Keratinocyte (primary cell): ENCODE measurements at regions not wholly inside any gene's neighbourhood (a gene's known extent, or its start where the extent isn't known, plus 50 kb on each side); places are given as distances from the start of the nearest gene placed in this dataset.

Source experiments
- DNase-seq: peaks from one replicate; pipeline ENCODE4 v3.0.0-alpha.2; 2011; ENCODE audit warnings: low read depth, missing footprints, low spot score
- FAIRE-seq: peaks from 2 replicates; lab custom pipeline; 2011; peaks lifted over from hg19 to GRCh38; lab: Jason Lieb, UNC
- H2AFZ ChIP-seq: 2 replicates; pipeline ENCODE4 v1.6.0; 2012; ENCODE audit warnings: low read length, control low read depth, inconsistent platforms; ENCODE audit not compliant: control insufficient read depth
- H3K27ac ChIP-seq: 2 replicates; pipeline ENCODE4 v1.5.1; 2011; ENCODE audit warnings: low read length; ENCODE audit not compliant: control insufficient read depth, insufficient read depth
- H3K27me3 ChIP-seq: 3 replicates; pipeline ENCODE4 v1.6.0; 2011; ENCODE audit warnings: low read length; ENCODE audit not compliant: control insufficient read depth, insufficient read depth; ENCODE audit errors: extremely low read depth
- H3K36me3 ChIP-seq, 2 experiments: 2 replicates in 1 of 2; 3 replicates in 1 of 2; pipeline ENCODE4 v1.5.1; 2011; ENCODE audit warnings: low read length in 2 of 2, mild to moderate bottlenecking in 1 of 2; ENCODE audit not compliant: control insufficient read depth in 2 of 2, insufficient read depth in 2 of 2; ENCODE audit errors: extremely low read depth in 1 of 2
- H3K4me1 ChIP-seq: 3 replicates; pipeline ENCODE4 v1.5.1; 2011; ENCODE audit warnings: low read length; ENCODE audit not compliant: control insufficient read depth, insufficient read depth; ENCODE audit errors: extremely low read depth
- H3K4me2 ChIP-seq: 3 replicates; pipeline ENCODE4 v1.6.0; 2011; ENCODE audit warnings: low read depth, low read length; ENCODE audit not compliant: control insufficient read depth, insufficient read depth; ENCODE audit errors: extremely low read depth
- H3K4me3 ChIP-seq, 3 experiments: fragments of 200-600 bp in 1 of 3; sonication (generic) in 1 of 3; 2 replicates in 2 of 3; 3 replicates in 1 of 3; pipeline ENCODE4 v1.5.1; 2011 to 2016; ENCODE audit warnings: low read length in 3 of 3, mild to moderate bottlenecking in 3 of 3, control low read depth in 2 of 3, inconsistent platforms in 1 of 3, low read depth in 1 of 3, mixed read lengths in 1 of 3, mixed run types in 1 of 3, moderate library complexity in 1 of 3; ENCODE audit not compliant: control insufficient read depth in 2 of 3, insufficient read depth in 2 of 3; ENCODE audit errors: extremely low read depth in 1 of 3
- H3K79me2 ChIP-seq: 2 replicates; pipeline ENCODE4 v1.6.0; 2012; ENCODE audit warnings: low read length; ENCODE audit not compliant: control insufficient read depth, insufficient read depth
- H3K9ac ChIP-seq: 3 replicates; pipeline ENCODE4 v1.6.0; 2011; ENCODE audit warnings: low read length; ENCODE audit not compliant: control insufficient read depth, insufficient read depth; ENCODE audit errors: extremely low read depth
- H3K9me1 ChIP-seq: 3 replicates; pipeline ENCODE4 v1.6.0; 2011; ENCODE audit warnings: low read length; ENCODE audit not compliant: control insufficient read depth, insufficient read depth; ENCODE audit errors: extremely low read depth
- H3K9me3 ChIP-seq: 2 replicates; pipeline ENCODE4 v1.5.1; 2012; ENCODE audit warnings: low read depth, low read length; ENCODE audit not compliant: control insufficient read depth
- H4K20me1 ChIP-seq: 3 replicates; pipeline ENCODE4 v1.6.0; 2011; ENCODE audit warnings: low read length; ENCODE audit not compliant: control insufficient read depth, insufficient read depth; ENCODE audit errors: extremely low read depth
- EZH2 ChIP-seq: IDR thresholded peaks from one replicate; pipeline ENCODE4 v1.6.1; 2012; ENCODE audit warnings: inconsistent platforms, mild to moderate bottlenecking, low read length, moderate library complexity
- dilution Hi-C: fragments of 300-500 bp; cut with MboI; formaldehyde crosslinking; loops from one replicate; pipeline ENCODE4 v1.7.0; 2020; ENCODE audit warnings: low sequenced_read_pairs; ENCODE audit not compliant: extremely low pct_ligation_motif_present
- TF ChIP-seq, protein P1 (sequence below), 3 experiments: IDR thresholded peaks in 1 of 3; conservative IDR thresholded peaks in 1 of 3; optimal IDR thresholded peaks in 1 of 3; 2 replicates in 2 of 3; 3 replicates in 1 of 3; pipeline versions ENCODE3 to v1.5.1; 2011; ENCODE audit warnings: low read length in 3 of 3, mild to moderate bottlenecking in 3 of 3, moderate library complexity in 2 of 3, control low read depth in 1 of 3, inconsistent platforms in 1 of 3; ENCODE audit not compliant: insufficient read depth in 2 of 3; ENCODE audit errors: extremely low read depth in 1 of 3

GRCh38 chr21:16517383-16517782 lies 787.6 kb downstream of the USP25 start:
- dilution Hi-C loops, result no loop called here
- H3K79me2 ChIP-seq, result no peaks in the 10 kb centered on the region
- H3K4me2 ChIP-seq, result no peak overlapping the region
- TF ChIP-seq, protein P1, sequence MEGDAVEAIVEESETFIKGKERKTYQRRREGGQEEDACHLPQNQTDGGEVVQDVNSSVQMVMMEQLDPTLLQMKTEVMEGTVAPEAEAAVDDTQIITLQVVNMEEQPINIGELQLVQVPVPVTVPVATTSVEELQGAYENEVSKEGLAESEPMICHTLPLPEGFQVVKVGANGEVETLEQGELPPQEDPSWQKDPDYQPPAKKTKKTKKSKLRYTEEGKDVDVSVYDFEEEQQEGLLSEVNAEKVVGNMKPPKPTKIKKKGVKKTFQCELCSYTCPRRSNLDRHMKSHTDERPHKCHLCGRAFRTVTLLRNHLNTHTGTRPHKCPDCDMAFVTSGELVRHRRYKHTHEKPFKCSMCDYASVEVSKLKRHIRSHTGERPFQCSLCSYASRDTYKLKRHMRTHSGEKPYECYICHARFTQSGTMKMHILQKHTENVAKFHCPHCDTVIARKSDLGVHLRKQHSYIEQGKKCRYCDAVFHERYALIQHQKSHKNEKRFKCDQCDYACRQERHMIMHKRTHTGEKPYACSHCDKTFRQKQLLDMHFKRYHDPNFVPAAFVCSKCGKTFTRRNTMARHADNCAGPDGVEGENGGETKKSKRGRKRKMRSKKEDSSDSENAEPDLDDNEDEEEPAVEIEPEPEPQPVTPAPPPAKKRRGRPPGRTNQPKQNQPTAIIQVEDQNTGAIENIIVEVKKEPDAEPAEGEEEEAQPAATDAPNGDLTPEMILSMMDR (optimal IDR thresholded peaks at IDR 0.05 in 1 of 3, IDR thresholded peaks at IDR 0.05 in 1 of 3, conservative IDR thresholded peaks at IDR 0.05 in 1 of 3; ENCODE audit: extremely low read depth in 1 of 3, insufficient read depth in 2 of 3, low read length in 3 of 3), result no peak
- TF ChIP-seq EZH2, result no peak
- no peak overlapping the region for H2AFZ ChIP-seq
- H3K27ac ChIP-seq, result no peak overlapping the region
- no peaks in the 10 kb centered on the region for H3K9me3 ChIP-seq
- DNase-seq (no peak), FAIRE-seq (no peak)
- H3K9ac ChIP-seq, result no peak overlapping the region
- H3K4me3 ChIP-seq, result no peak overlapping the region
- no peaks in the 10 kb centered on the region for H3K36me3 ChIP-seq
- no peaks in the 10 kb centered on the region for H4K20me1 ChIP-seq
- H3K27me3 ChIP-seq, result no peaks in the 10 kb centered on the region
- H3K4me1 ChIP-seq, result no peaks in the 10 kb centered on the region
- H3K9me1 ChIP-seq, result no peaks in the 10 kb centered on the region

DNA sequence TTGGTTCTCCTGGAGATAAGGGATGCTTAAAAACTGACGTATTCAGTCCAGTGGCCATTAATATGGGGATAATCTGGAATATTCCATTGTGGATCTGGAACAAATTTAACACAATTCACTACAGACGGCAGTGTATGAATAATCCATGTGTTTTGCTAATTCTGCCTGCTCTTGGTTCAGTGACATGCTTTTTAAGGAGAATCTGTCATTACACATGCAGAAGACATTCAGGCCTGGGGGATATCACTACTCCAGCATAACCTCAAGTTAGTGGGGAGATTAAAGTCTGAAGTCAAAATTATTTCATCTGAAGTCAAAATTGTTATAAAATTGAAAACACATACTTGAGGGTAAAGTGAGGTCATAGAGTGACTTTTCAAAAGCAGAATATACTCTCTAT lies 789.3 kb downstream of the USP25 start:
- no peaks in the 10 kb centered on the region for H3K36me3 ChIP-seq
- dilution Hi-C loops, result no loop called here

More for the DNA sequence above, 789.3 kb downstream of the USP25 start:
- no peaks in the 10 kb centered on the region for H3K9me3 ChIP-seq
- no peak overlapping the region for H3K4me2 ChIP-seq
- no peak overlapping the region for H3K27ac ChIP-seq
- TF ChIP-seq, protein P1 (optimal IDR thresholded peaks at IDR 0.05 in 1 of 3, IDR thresholded peaks at IDR 0.05 in 1 of 3, conservative IDR thresholded peaks at IDR 0.05 in 1 of 3; ENCODE audit: extremely low read depth in 1 of 3, insufficient read depth in 2 of 3, low read length in 3 of 3), result no peak
- TF ChIP-seq EZH2, result no peak
- no peak overlapping the region for H2AFZ ChIP-seq
- no peaks in the 10 kb centered on the region for H4K20me1 ChIP-seq
- DNase-seq (no peak), FAIRE-seq (no peak)
- H3K4me1 ChIP-seq, result no peaks in the 10 kb centered on the region
- no peak overlapping the region for H3K9ac ChIP-seq
- H3K27me3 ChIP-seq, result no peaks in the 10 kb centered on the region
- H3K9me1 ChIP-seq, result no peaks in the 10 kb centered on the region
- H3K4me3 ChIP-seq, result no peak overlapping the region
- H3K79me2 ChIP-seq, result no peaks in the 10 kb centered on the region
